ENCODE measurements at regions not wholly inside any gene's neighbourhood (a gene's known extent, or its start where the extent isn't known, plus 50 kb on each side); places are given as distances from the start of the nearest gene placed in this dataset.
"Not testable (repeated sequence)": the region's sequence is repeated elsewhere in the genome, so short reads cannot be mapped to it uniquely, and the experiment has no call there.

DNA sequence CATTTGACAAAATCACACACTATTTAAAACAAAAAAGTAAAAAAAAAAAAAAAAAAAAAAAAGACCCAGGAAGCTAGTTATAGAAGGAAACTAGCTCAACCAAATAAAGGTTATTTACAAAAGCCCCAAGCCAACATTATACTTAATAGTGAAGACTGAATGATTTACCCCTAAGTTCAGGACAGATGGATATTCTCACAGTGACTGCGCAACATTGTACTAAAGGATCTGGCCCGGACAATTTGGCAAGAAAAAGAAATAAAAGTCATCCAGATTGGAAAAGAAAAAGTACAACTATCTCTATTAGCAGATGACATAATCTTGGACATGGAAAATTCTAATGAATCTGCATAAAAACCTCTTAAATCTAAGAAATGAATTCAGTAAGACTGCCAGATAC is 936.0 kb upstream of the ADAMTS5 start:
- POLR2A ChIA-PET; H3K9me3 ChIP-seq (ENCODE audit: control insufficient read depth, insufficient read depth, low read length); H3K27me3 ChIP-seq (ENCODE audit: control insufficient read depth, insufficient read depth, low read length); H3K4me3 ChIP-seq (ENCODE audit: low read depth, low read length); H3K27ac ChIP-seq (ENCODE audit: low read depth, low read length); DNase-seq (ENCODE audit: low read depth, low spot score); CTCF ChIA-PET: not testable (repeated sequence)

DNA sequence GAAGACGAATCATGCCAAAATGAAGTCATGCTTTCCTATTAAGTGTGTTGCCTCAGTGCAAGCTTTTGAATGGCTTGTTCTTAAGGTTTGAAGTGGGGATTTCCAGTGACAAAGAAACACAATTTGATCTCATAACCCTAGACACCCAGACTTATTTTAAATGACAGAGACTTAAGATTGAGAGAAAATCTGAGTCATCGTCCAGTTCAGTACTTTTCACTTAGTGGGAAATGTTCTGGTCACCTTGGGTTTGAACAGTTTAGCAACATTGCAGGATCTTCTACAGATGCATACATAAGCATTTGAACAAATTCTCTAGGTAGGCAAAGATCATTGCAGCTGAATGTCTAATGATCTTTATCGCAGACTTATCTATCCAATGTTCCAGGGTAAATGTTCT is 926.7 kb upstream of the ADAMTS5 start:
- H3K27ac ChIP-seq (ENCODE audit: low read depth, low read length); H3K27me3 ChIP-seq (ENCODE audit: control insufficient read depth, insufficient read depth, low read length); H3K9me3 ChIP-seq (ENCODE audit: control insufficient read depth, insufficient read depth, low read length); H3K4me3 ChIP-seq (ENCODE audit: low read depth, low read length); DNase-seq (ENCODE audit: low read depth, low spot score); CTCF ChIA-PET; POLR2A ChIA-PET: not testable (repeated sequence)

DNA sequence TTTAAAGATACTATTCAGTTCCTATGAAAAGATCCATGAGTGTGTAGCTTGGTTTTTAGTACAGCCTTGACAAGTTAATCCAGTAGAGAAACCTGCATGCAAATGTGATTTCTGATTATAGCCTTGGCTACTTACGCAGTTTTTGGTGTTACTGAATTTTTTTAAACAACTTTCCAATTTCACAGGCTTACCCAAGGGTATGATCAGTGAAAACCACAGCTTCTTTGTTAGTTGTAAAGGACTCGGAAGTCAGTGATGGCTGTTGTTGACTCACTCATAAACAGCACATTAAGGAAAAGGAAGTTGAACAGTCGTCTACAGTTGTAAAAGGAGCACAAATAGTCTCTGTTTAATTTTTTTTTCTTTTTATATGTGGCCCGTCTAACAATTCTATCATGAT is 924.6 kb upstream of the ADAMTS5 start:
- CTCF ChIA-PET; H3K27me3 ChIP-seq (ENCODE audit: control insufficient read depth, insufficient read depth, low read length); H3K27ac ChIP-seq (ENCODE audit: low read depth, low read length); H3K4me3 ChIP-seq (ENCODE audit: low read depth, low read length); DNase-seq (ENCODE audit: low read depth, low spot score); H3K9me3 ChIP-seq (ENCODE audit: control insufficient read depth, insufficient read depth, low read length); POLR2A ChIA-PET: not testable (repeated sequence)

DNA sequence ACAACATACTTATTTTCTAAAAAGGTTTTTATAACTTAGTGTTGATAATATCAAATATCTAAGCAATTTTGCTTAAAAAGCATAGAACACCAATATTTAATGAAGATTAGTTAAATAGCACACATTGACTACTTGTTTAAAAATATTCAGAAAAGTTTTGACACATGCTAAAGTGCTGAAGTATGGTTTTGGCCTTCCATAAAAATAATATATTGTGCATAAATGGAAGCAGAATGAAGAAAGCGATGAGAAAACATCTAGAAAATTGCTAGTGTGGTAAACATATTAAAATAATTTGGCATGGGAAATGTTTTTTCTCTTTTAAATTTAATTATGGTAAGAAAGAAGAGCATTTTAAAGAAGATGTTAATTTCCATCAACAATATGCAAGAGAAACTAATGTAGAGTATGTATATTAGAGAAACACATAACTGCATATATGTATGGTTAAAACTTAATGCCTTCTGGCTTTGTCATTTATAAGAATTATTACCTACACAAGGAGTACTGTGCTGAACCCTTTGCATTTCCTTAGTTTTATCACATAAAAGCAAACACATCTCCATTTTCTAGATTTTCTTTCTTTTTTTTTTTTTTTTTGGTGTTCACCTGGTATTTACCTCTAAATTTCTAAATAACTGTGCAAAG is 921.0 kb upstream of the ADAMTS5 start:
- DNase-seq (ENCODE audit: low read depth, low spot score); H3K27ac ChIP-seq (ENCODE audit: low read depth, low read length); CTCF ChIA-PET; H3K9me3 ChIP-seq (ENCODE audit: control insufficient read depth, insufficient read depth, low read length); H3K4me3 ChIP-seq (ENCODE audit: low read depth, low read length); H3K27me3 ChIP-seq (ENCODE audit: control insufficient read depth, insufficient read depth, low read length); POLR2A ChIA-PET: not testable (repeated sequence)

DNA sequence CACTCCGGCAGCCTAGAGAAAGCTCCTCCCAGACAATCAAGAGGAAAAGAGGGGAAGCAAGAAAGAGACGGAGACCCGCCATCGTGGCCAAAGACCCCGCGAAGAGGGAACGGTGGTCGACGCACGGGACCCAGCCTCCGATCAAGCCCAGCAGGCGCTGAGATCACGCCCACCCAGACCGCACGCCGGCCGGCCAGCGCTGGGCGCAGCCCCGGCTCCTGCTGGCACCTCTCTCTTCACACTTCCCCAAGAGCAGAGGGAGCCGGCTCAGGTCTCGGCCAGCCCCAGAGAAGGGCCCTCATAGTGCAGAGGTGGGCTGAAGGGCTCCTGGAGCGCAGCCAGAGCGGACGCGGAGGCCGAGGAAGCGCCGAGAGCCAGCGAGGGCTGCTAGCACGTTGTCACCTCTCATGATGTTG is 918.4 kb upstream of the ADAMTS5 start:
- TF ChIP-seq, protein P1, sequence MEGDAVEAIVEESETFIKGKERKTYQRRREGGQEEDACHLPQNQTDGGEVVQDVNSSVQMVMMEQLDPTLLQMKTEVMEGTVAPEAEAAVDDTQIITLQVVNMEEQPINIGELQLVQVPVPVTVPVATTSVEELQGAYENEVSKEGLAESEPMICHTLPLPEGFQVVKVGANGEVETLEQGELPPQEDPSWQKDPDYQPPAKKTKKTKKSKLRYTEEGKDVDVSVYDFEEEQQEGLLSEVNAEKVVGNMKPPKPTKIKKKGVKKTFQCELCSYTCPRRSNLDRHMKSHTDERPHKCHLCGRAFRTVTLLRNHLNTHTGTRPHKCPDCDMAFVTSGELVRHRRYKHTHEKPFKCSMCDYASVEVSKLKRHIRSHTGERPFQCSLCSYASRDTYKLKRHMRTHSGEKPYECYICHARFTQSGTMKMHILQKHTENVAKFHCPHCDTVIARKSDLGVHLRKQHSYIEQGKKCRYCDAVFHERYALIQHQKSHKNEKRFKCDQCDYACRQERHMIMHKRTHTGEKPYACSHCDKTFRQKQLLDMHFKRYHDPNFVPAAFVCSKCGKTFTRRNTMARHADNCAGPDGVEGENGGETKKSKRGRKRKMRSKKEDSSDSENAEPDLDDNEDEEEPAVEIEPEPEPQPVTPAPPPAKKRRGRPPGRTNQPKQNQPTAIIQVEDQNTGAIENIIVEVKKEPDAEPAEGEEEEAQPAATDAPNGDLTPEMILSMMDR (IDR thresholded peaks at IDR 0.05; ENCODE audit: low read depth, low read length) = no peak
- H3K27ac ChIP-seq (ENCODE audit: low read depth, low read length) = no peak overlapping the region
- no peak for DNase-seq (ENCODE audit: low read depth, low spot score)
- peaks cover 8% of the 10 kb centered on the region; the same call in 1 of the 2 replicates for H3K9me3 ChIP-seq (ENCODE audit: control insufficient read depth, insufficient read depth, low read length)
- no peak overlapping the region for H3K4me3 ChIP-seq (ENCODE audit: low read depth, low read length)
- no peaks in the 10 kb centered on the region for H3K27me3 ChIP-seq (ENCODE audit: control insufficient read depth, insufficient read depth, low read length)
- ChIA-PET CTCF (no interaction called here), POLR2A (no interaction called here)

DNA sequence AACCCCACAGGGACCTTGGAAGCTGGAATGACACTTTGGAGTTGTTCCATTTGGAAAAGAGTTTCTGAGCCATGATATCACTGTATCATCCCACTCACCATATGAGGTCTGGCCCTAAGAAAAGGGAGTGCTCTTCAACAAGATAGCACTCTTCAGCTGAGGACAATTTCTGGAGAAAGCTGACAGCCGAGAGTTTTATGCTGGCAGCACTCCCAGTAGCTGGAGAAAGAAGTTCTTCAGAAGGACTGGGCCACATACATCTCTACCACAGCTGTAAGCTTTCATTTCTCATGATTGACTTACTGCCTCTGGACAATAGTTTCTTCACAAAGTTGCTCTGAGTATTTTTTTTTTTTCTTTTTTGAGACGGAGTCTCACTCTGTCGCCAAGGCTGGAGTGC is 914.4 kb upstream of the ADAMTS5 start:
- CTCF ChIA-PET; H3K27me3 ChIP-seq (ENCODE audit: control insufficient read depth, insufficient read depth, low read length); H3K9me3 ChIP-seq (ENCODE audit: control insufficient read depth, insufficient read depth, low read length); DNase-seq (ENCODE audit: low read depth, low spot score); POLR2A ChIA-PET; H3K4me3 ChIP-seq (ENCODE audit: low read depth, low read length); H3K27ac ChIP-seq (ENCODE audit: low read depth, low read length): not testable (repeated sequence)

DNA sequence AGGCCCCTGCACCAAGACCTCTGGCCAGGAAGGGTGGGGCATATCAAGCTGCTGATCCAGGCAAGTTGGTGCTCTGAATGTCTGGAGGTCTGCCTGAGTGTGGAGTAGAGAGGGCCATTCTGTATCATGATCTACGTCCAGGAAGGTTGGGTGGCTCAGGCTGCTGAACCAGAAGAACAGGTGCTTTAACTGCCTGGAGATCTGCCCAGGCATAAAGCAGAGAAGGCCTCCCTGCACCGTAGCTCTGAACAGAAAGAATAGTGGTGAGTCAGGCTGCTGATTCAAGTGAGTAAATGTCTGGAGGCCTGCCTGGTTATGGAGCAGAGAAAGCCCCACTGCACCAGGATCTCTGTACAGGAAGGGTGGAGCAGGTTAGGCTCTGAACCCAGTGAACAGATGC is 905.5 kb upstream of the ADAMTS5 start:
- DNase-seq (ENCODE audit: low read depth, low spot score); H3K4me3 ChIP-seq (ENCODE audit: low read depth, low read length); H3K9me3 ChIP-seq (ENCODE audit: control insufficient read depth, insufficient read depth, low read length); POLR2A ChIA-PET; H3K27ac ChIP-seq (ENCODE audit: low read depth, low read length); H3K27me3 ChIP-seq (ENCODE audit: control insufficient read depth, insufficient read depth, low read length); CTCF ChIA-PET: not testable (repeated sequence)

DNA sequence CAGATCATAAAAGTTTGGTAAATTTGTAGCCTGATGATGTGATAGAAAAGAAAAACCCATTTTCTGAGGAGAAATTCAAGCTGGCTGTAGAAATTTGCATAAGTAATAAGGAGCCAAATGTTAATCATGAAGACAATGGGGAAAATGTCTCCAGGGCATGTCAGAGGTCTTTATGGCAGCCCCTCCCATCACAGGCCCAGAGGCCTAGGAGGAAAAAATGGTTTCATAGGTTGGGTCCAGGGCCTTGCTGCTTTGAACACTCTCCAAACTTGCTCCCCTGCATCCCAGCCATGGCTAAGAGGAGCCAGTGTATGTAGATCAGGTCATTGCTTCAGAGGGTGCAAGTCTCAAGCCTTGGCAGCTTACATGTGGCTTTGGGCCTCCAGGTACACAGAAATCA is 903.9 kb upstream of the ADAMTS5 start:
- POLR2A ChIA-PET; H3K4me3 ChIP-seq (ENCODE audit: low read depth, low read length); CTCF ChIA-PET: not testable (repeated sequence)

DNA sequence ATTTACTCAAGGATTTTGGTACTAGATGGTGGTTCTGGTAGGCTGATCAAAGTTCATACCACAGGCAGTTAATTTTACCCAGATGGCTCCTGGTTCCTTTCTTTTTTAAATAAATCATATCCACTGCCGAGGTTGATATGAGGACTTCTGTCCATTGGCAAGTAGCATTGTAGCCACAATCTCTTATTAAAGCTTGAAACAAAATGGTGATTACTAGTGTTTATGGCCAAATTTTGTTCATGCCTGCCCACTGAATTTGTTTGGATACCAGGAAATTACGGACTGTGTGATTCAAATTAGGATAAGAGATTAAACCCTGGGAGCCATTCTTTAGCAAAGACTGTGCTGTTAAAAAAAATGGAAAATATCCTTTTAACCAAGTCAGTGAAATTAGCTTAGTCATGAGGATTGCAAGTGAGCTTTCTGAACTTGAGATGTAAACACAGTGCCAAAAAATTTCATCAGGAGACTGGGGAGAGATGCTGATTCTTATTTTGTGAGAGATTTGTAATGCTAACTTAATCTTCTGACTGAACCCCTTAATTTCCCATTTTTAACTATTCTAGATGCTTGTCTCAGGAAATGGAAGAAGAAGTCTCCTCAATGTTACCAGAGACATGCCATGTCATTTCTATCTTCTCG is 893.5 kb upstream of the ADAMTS5 start:
- H3K4me3 ChIP-seq (ENCODE audit: low read depth, low read length); H3K9me3 ChIP-seq (ENCODE audit: control insufficient read depth, insufficient read depth, low read length); H3K27me3 ChIP-seq (ENCODE audit: control insufficient read depth, insufficient read depth, low read length); H3K27ac ChIP-seq (ENCODE audit: low read depth, low read length); DNase-seq (ENCODE audit: low read depth, low spot score); CTCF ChIA-PET; POLR2A ChIA-PET: not testable (repeated sequence)

More for the DNA sequence above, 903.9 kb upstream of the ADAMTS5 start:
- not testable (repeated sequence) for H3K27me3 ChIP-seq (ENCODE audit: control insufficient read depth, insufficient read depth, low read length); H3K27ac ChIP-seq (ENCODE audit: low read depth, low read length); DNase-seq (ENCODE audit: low read depth, low spot score); H3K9me3 ChIP-seq (ENCODE audit: control insufficient read depth, insufficient read depth, low read length)

DNA sequence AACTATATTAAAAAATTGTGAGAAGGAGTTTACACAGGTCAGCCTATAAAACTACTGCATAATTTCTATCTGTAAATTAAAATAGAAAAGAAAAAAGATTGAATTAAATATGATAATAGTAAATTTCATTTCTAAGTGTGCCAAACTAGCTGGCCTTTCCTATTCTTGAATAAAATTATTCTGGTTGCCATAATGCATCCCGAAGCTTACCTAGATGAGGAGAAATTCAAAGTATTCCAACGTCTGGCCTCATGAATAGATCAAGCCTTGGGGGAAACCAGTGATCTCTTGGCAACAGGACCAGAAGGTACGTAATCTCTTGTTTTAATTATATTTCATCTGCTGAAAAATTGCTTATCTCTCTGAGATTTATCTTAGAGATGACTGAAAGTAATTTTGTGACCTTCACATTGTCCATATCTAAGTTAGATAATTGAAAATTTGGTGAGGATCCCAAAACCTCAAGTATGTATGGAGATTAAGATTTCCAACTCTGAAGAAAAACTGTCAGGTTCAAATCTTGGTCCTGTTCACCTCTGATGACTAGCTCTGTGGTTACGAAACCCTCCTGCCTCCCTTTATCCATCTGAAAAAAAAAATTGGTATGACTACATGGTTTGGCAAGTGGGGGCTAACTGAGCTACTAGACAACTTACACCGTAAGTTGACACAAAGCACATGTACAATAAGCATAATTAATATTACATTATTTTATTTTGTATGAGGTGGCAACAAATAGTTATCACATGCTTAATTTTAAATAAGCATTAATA is 891.4 kb upstream of the ADAMTS5 start:
- POLR2A ChIA-PET; CTCF ChIA-PET; H3K27ac ChIP-seq (ENCODE audit: low read depth, low read length); H3K9me3 ChIP-seq (ENCODE audit: control insufficient read depth, insufficient read depth, low read length); H3K27me3 ChIP-seq (ENCODE audit: control insufficient read depth, insufficient read depth, low read length); DNase-seq (ENCODE audit: low read depth, low spot score); H3K4me3 ChIP-seq (ENCODE audit: low read depth, low read length): not testable (repeated sequence)

DNA sequence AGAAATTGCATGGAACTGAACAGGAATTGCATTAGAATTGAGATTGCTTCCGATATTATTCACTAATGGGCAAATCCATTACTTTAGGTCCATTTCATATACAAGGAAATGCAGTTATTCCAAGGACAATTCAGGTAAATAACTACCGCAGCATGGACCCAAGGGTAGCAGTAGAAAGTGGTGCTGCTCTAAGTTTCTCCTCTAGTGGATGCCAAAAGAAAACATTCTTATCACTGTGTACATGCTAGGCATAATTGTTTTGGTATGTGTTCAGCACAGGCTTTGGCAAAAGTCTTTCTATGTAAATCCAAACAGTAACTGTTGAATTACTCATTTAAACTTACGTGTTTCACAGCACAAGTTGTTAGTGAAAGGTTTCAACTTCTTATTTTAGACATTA is 890.1 kb upstream of the ADAMTS5 start:
- H3K27me3 ChIP-seq (ENCODE audit: control insufficient read depth, insufficient read depth, low read length); CTCF ChIA-PET; DNase-seq (ENCODE audit: low read depth, low spot score); POLR2A ChIA-PET; H3K9me3 ChIP-seq (ENCODE audit: control insufficient read depth, insufficient read depth, low read length); H3K27ac ChIP-seq (ENCODE audit: low read depth, low read length); H3K4me3 ChIP-seq (ENCODE audit: low read depth, low read length): not testable (repeated sequence)
